GM12878 (cell line): ENCODE measurements at regions not wholly inside any gene's neighbourhood (a gene's known extent, or its start where the extent isn't known, plus 50 kb on each side); places are given as distances from the start of the nearest gene placed in this dataset.

Experiments
- ATF3 ChIP-seq: IDR thresholded peaks from 2 replicates; pipeline ENCODE4 v1.6.1; 2011; ENCODE audit warnings: low read depth, mild to moderate bottlenecking, low read length, moderate library complexity, borderline replicate concordance; ENCODE audit errors: extremely low read depth
- CREB1 ChIP-seq: IDR thresholded peaks from 2 replicates; pipeline ENCODE4 v1.6.1; 2012; ENCODE audit warnings: low read depth, mild to moderate bottlenecking, inconsistent platforms
- CREM ChIP-seq: IDR thresholded peaks from 2 replicates; pipeline ENCODE4 v1.6.1; 2014; ENCODE audit warnings: antibody characterized with exemption, low read depth
- CTCF ChIP-seq, 3 experiments: IDR thresholded peaks in 2 of 3; conservative IDR thresholded peaks in 1 of 3; 2 replicates each; pipeline ENCODE4 v1.5.1; 2011; ENCODE audit warnings: low read depth in 3 of 3, low read length in 3 of 3, mild to moderate bottlenecking in 3 of 3, control low read depth in 2 of 3, moderate library complexity in 2 of 3, inconsistent platforms in 1 of 3, mixed read lengths in 1 of 3; ENCODE audit not compliant: control insufficient read depth in 2 of 3, insufficient read depth in 1 of 3; ENCODE audit errors: extremely low read depth in 1 of 3
- MAX ChIP-seq: IDR thresholded peaks from 2 replicates; pipeline ENCODE4 v1.6.1; 2012; ENCODE audit warnings: low read depth, low read length, improper control_type of control experiment
- NFXL1 ChIP-seq: fragments of 450-650 bp; IDR thresholded peaks from 2 replicates; pipeline ENCODE4 v1.6.1; 2017; ENCODE audit warnings: antibody characterized with exemption, mild to moderate bottlenecking, borderline replicate concordance
- NR2C1 ChIP-seq: fragments of 450-650 bp; IDR thresholded peaks from 2 replicates; pipeline ENCODE4 v1.6.1; 2017; ENCODE audit warnings: antibody characterized with exemption, mild to moderate bottlenecking, moderate library complexity
- POLR2AphosphoS5 ChIP-seq: IDR thresholded peaks from 2 replicates; pipeline ENCODE4 v1.6.1; 2011; ENCODE audit warnings: mild to moderate bottlenecking, low read length, inconsistent platforms
- RAD21 ChIP-seq: IDR thresholded peaks from 2 replicates; pipeline ENCODE4 v1.6.1; 2011; ENCODE audit warnings: mild to moderate bottlenecking, low read depth, low read length, moderate library complexity; ENCODE audit not compliant: insufficient read depth
- RBBP5 ChIP-seq: fragments of 200-600 bp; sonication (generic); conservative IDR thresholded peaks from 2 replicates; pipeline ENCODE4 v1.6.1; 2016
- SIN3A ChIP-seq: IDR thresholded peaks from 2 replicates; pipeline ENCODE4 v1.6.1; 2012; ENCODE audit warnings: low read depth, low read length, improper control_type of control experiment
- SMAD1 ChIP-seq: fragments of 450-650 bp; IDR thresholded peaks from 2 replicates; pipeline ENCODE4 v1.6.1; 2018; ENCODE audit warnings: mild to moderate bottlenecking, low read depth; ENCODE audit not compliant: partially characterized antibody
- SMC3 ChIP-seq: IDR thresholded peaks from 2 replicates; pipeline ENCODE4 v1.6.1; 2011; ENCODE audit warnings: low read length, improper control_type of control experiment, borderline replicate concordance
- ZNF274 ChIP-seq: IDR thresholded peaks from one replicate; pipeline ENCODE4 v1.8.0; 2011; ENCODE audit not compliant: insufficient read length, insufficient read depth

- TF ChIP-seq SMC3 (no peak), CTCF (IDR thresholded peaks at IDR 0.05 in 2 of 3, conservative IDR thresholded peaks at IDR 0.05 in 1 of 3; ENCODE audit: control insufficient read depth in 2 of 3, extremely low read depth in 1 of 3, insufficient read depth in 1 of 3, low read depth in 3 of 3, low read length in 3 of 3) (no peak), SIN3A (no peak), RBBP5 (no peak), SMAD1 (no peak), RAD21 (no peak), NFXL1 (no peak), CREB1 (no peak), ZNF274 (no peak), MAX (no peak), POLR2AphosphoS5 (no peak), CREM (no peak), ATF3 (no peak), NR2C1 (no peak)
These were observed 652.5 kb downstream of the EDEM1 start for GRCh38 chr3:5840056-5840455.
